Bronchial epithelial cell (primary cell): ENCODE measurements at regions not wholly inside any gene's neighbourhood (a gene's known extent, or its start where the extent isn't known, plus 50 kb on each side); places are given as distances from the start of the nearest gene placed in this dataset.

Source experiments
- DNase-seq: peaks from one replicate; pipeline ENCODE4 v3.0.0-alpha.2; 2010; ENCODE audit warnings: low read depth
- FAIRE-seq: peaks from 2 replicates; lab custom pipeline; 2011; peaks lifted over from hg19 to GRCh38; lab: Jason Lieb, UNC
- H3K27me3 ChIP-seq: 2 replicates; pipeline ENCODE4 v1.5.1; 2011; ENCODE audit warnings: low read length; ENCODE audit not compliant: control insufficient read depth, insufficient read depth
- H3K36me3 ChIP-seq: 2 replicates; pipeline ENCODE4 v1.5.1; 2011; ENCODE audit warnings: low read length; ENCODE audit not compliant: control insufficient read depth, insufficient read depth
- H3K4me3 ChIP-seq: 2 replicates; pipeline ENCODE4 v1.5.1; 2011; ENCODE audit warnings: mild to moderate bottlenecking, low read depth, low read length, control low read depth
- TF ChIP-seq, protein P1 (sequence below): IDR thresholded peaks from 2 replicates; pipeline ENCODE4 v1.5.1; 2011; ENCODE audit warnings: mild to moderate bottlenecking, moderate library complexity, low read length, control low read depth, inconsistent platforms; ENCODE audit not compliant: insufficient read depth, severe bottlenecking

- DNase-seq = no peak
- no peak overlapping the region for H3K4me3 ChIP-seq
- no peaks in the 10 kb centered on the region for H3K36me3 ChIP-seq
- TF ChIP-seq, protein P1, sequence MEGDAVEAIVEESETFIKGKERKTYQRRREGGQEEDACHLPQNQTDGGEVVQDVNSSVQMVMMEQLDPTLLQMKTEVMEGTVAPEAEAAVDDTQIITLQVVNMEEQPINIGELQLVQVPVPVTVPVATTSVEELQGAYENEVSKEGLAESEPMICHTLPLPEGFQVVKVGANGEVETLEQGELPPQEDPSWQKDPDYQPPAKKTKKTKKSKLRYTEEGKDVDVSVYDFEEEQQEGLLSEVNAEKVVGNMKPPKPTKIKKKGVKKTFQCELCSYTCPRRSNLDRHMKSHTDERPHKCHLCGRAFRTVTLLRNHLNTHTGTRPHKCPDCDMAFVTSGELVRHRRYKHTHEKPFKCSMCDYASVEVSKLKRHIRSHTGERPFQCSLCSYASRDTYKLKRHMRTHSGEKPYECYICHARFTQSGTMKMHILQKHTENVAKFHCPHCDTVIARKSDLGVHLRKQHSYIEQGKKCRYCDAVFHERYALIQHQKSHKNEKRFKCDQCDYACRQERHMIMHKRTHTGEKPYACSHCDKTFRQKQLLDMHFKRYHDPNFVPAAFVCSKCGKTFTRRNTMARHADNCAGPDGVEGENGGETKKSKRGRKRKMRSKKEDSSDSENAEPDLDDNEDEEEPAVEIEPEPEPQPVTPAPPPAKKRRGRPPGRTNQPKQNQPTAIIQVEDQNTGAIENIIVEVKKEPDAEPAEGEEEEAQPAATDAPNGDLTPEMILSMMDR = no peak
- no peaks in the 10 kb centered on the region for H3K27me3 ChIP-seq
- no peak for FAIRE-seq
Measured at GRCh38 chr17:22443061-22443460, 750.7 kb downstream of the KCNJ18 start.

- Histone ChIP-seq H3K27me3 (no peaks in the 10 kb centered on the region), H3K4me3 (no peak overlapping the region), H3K36me3 (no peaks in the 10 kb centered on the region)
- FAIRE-seq (no peak), DNase-seq (no peak)
- TF ChIP-seq, protein P1 = no peak
Measured at GRCh38 chr17:22453181-22453580, 760.9 kb downstream of the KCNJ18 start.

DNA sequence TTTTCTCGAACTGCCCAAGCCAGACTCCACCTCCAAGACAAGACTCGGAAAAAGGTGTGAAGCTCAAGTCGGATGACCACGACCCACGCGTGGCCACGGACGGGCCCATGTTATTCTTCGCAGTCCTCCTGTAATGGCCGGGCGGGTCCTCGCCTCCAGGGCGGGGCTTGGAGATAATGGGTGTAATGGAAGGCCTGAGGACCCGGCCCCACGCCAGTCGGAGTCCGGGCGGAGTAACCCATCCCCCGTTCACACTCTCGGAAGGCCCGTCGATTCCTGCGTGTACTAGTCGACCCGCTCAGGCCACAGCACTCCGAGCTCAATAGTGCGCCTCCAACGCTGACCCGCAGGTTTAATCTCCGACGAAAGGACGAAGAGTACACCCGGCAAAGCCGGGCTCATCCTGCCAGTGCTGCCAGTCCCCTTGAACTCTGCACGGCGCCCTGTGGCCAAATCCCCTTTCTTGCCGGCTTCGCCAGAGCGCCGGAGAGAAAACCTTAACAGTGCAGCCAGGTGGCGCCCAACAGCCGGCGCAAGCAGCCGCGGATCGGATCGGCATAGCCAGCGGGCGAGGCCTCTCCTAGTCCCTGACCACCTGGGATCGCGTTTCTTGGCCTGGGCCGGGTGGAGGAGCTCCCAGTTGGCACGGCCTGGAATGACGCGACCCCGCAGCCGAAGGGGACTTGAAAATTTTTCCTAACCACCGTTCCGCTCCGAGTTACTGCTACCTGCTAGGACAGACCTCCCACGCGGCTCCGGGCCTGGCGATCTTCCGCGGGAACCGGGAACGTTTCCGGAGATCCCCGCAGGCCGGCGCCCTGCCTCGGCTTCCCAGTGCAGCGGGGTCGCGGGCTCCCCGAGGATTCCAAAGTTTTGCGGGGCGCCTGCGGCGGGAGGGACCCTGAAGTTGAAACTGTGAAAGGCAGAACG is 762.0 kb downstream of the KCNJ18 start:
- FAIRE-seq = no peak
- H3K27me3 ChIP-seq = no peaks in the 10 kb centered on the region
- H3K36me3 ChIP-seq = no peaks in the 10 kb centered on the region
- TF ChIP-seq, protein P1 = no peak
- H3K4me3 ChIP-seq = no peak overlapping the region
- DNase-seq = no peak

DNA sequence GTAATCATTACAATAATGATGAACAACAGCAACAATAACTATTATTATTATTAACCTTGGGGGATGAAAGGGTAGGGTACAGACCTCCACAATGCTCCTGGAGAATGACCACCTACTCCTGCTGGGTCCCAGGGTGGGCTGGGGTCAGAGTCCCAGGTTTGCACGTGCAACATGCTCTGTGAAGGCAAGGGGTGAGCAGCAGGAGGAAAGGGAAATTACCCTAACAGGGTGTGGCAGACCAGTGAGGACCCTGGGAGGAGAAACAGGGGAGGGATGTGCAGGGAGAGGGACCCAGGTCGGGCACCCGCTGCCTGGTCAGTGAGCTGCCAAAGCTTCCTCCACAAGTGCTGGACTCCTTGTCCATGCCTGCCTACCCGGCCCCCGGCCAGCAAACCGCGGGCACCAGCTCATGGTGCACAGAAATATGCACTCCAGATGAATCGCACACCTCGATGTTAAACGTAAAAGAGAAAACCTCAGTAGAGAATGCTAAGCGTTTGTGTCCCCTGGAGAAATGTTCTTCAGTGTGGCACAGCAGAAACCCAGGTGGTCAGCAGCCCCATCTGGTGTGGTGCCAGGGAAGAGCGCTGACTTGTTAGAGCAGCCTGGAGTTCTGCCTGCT is 767.1 kb downstream of the KCNJ18 start:
- no peaks in the 10 kb centered on the region for H3K36me3 ChIP-seq
- TF ChIP-seq, protein P1 = no peak
- no peak for FAIRE-seq
- no peak for DNase-seq
- no peaks in the 10 kb centered on the region for H3K27me3 ChIP-seq
- H3K4me3 ChIP-seq = no peak overlapping the region

DNA sequence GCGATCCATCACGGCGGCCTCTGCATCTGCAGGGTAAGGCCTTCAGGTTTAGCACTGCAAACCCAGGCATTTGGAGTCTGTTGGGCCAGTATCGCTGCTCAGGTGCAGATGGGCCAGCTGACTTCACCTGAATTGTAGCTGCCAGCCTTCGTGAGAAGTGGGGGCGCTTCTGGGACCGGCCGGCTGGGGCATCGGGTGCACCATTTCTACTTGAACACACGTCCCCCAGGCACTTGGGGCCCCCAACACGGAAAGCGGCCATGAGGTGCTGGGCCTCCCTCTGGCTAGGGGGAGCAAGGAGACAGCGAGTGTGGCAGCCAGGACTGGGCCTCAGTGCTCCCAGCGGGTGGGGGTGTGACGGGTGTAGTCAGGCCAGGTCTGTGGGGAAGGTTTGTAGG is 767.6 kb downstream of the KCNJ18 start:
- FAIRE-seq (no peak), DNase-seq (no peak)
- no peaks in the 10 kb centered on the region for H3K36me3 ChIP-seq
- no peak overlapping the region for H3K4me3 ChIP-seq
- no peaks in the 10 kb centered on the region for H3K27me3 ChIP-seq
- TF ChIP-seq, protein P1 = no peak
